ENCODE measurements at regions not wholly inside any gene's neighbourhood (a gene's known extent, or its start where the extent isn't known, plus 50 kb on each side); places are given as distances from the start of the nearest gene placed in this dataset.

- peak; percentile 72 for DNase-seq
Measured at GRCh38 chr2:203814661-203815540, 52.7 kb upstream of the CTLA4 start.

- no peak for DNase-seq
Measured at GRCh38 chr2:203815541-203815898, 52.1 kb upstream of the CTLA4 start.

GRCh38 chr2:203817147-203817546 lies 50.4 kb upstream of the CTLA4 start:
- no peak for DNase-seq
